Dermis blood vessel endothelial cell (primary cell): ENCODE measurements at regions not wholly inside any gene's neighbourhood (a gene's known extent, or its start where the extent isn't known, plus 50 kb on each side); places are given as distances from the start of the nearest gene placed in this dataset.
"Not testable (repeated sequence)": the region's sequence is repeated elsewhere in the genome, so short reads cannot be mapped to it uniquely, and the experiment has no call there.

Source experiments
- DNase-seq: peaks from one replicate; pipeline ENCODE4 v3.0.0; 2010

- not testable (repeated sequence) for DNase-seq
Measured at GRCh38 chr18:6572192-6572591, 157.3 kb upstream of the ARHGAP28 start.

- no peak for DNase-seq
Measured at GRCh38 chr18:6574631-6575030, 154.9 kb upstream of the ARHGAP28 start.

GRCh38 chr18:6575908-6576307, 153.6 kb upstream of the ARHGAP28 start:
- DNase-seq: no peak

- DNase-seq: no peak
Measured at GRCh38 chr18:6576718-6577375, 152.7 kb upstream of the ARHGAP28 start.

- DNase-seq: no peak
Measured at GRCh38 chr18:6578686-6579085, 150.8 kb upstream of the ARHGAP28 start.

- DNase-seq: no peak
Measured at GRCh38 chr18:6579486-6579885, 150.0 kb upstream of the ARHGAP28 start.

- no peak for DNase-seq
Measured at GRCh38 chr18:6580401-6580800, 149.1 kb upstream of the ARHGAP28 start.

GRCh38 chr18:6589923-6590322, 139.6 kb upstream of the ARHGAP28 start:
- DNase-seq: no peak

GRCh38 chr18:6590326-6590725, 139.2 kb upstream of the ARHGAP28 start:
- DNase-seq: no peak

GRCh38 chr18:6591491-6591890, 138.0 kb upstream of the ARHGAP28 start:
- DNase-seq: no peak

GRCh38 chr18:6592522-6592921, 137.0 kb upstream of the ARHGAP28 start:
- no peak for DNase-seq

GRCh38 chr18:6593142-6593885, 136.2 kb upstream of the ARHGAP28 start:
- DNase-seq: no peak

- no peak for DNase-seq
Measured at GRCh38 chr18:6595666-6596065, 133.8 kb upstream of the ARHGAP28 start.

- DNase-seq: no peak
Measured at GRCh38 chr18:6598657-6599056, 130.9 kb upstream of the ARHGAP28 start.

GRCh38 chr18:6600667-6601167, 128.8 kb upstream of the ARHGAP28 start:
- DNase-seq: no peak

- no peak for DNase-seq
Measured at GRCh38 chr18:6601241-6601640, 128.3 kb upstream of the ARHGAP28 start.

- DNase-seq: no peak
Measured at GRCh38 chr18:6602365-6602764, 127.2 kb upstream of the ARHGAP28 start.

- no peak for DNase-seq
Measured at GRCh38 chr18:6604573-6604941, 125.0 kb upstream of the ARHGAP28 start.

GRCh38 chr18:6605115-6605869, 124.2 kb upstream of the ARHGAP28 start:
- no peak for DNase-seq

- no peak for DNase-seq
Measured at GRCh38 chr18:6606411-6607085, 123.0 kb upstream of the ARHGAP28 start.

- no peak for DNase-seq
Measured at GRCh38 chr18:6607343-6607742, 122.2 kb upstream of the ARHGAP28 start.

GRCh38 chr18:6609666-6610264, 119.8 kb upstream of the ARHGAP28 start:
- no peak for DNase-seq

- DNase-seq: no peak
Measured at GRCh38 chr18:6610466-6610865, 119.0 kb upstream of the ARHGAP28 start.
